ENCODE measurements at regions not wholly inside any gene's neighbourhood (a gene's known extent, or its start where the extent isn't known, plus 50 kb on each side); places are given as distances from the start of the nearest gene placed in this dataset.

- DNase-seq, result no peak
- whole genome bisulfite sequencing, result 81% methylated on average over 11 of the region's 11 CpGs
Observed at GRCh38 chr14:98999901-99000300, 272.1 kb downstream of the BCL11B start.

GRCh38 chr14:99001241-99001640 lies 270.8 kb downstream of the BCL11B start:
- Histone ChIP-seq H3K4me3 (ENCODE audit: low read length) (no peak overlapping the region), H3K4me1 (ENCODE audit: control insufficient read depth, insufficient read depth, low read length) (no peaks in the 10 kb centered on the region), H3K27me3 (ENCODE audit: control insufficient read depth, insufficient read depth) (no peaks in the 10 kb centered on the region), H3K27ac (ENCODE audit: low read length) (no peak overlapping the region), H3K9me3 (ENCODE audit: control insufficient read depth, low read length) (no peaks in the 10 kb centered on the region)
- intact Hi-C loops (cut with DNase I), result no loop called here
- DNase-seq, result no peak
- WGBS, result 61% methylated on average over 7 of the region's 7 CpGs
- no peak for ATAC-seq

More at GRCh38 chr14:98999901-99000300, 272.1 kb downstream of the BCL11B start:
- no peak overlapping the region for H3K4me3 ChIP-seq (ENCODE audit: low read length)
- no peak for ATAC-seq
- intact Hi-C loops (cut with DNase I), result no loop called here
- H3K27ac ChIP-seq (ENCODE audit: low read length), result no peak overlapping the region
- no peaks in the 10 kb centered on the region for H3K4me1 ChIP-seq (ENCODE audit: control insufficient read depth, insufficient read depth, low read length)
- no peaks in the 10 kb centered on the region for H3K27me3 ChIP-seq (ENCODE audit: control insufficient read depth, insufficient read depth)
- H3K9me3 ChIP-seq (ENCODE audit: control insufficient read depth, low read length), result no peaks in the 10 kb centered on the region

- ATAC-seq (no peak), DNase-seq (no peak)
- Histone ChIP-seq H3K27me3 (ENCODE audit: control insufficient read depth, insufficient read depth) (no peaks in the 10 kb centered on the region), H3K4me3 (ENCODE audit: low read length) (no peak overlapping the region), H3K4me1 (ENCODE audit: control insufficient read depth, insufficient read depth, low read length) (no peaks in the 10 kb centered on the region), H3K27ac (ENCODE audit: low read length) (no peak overlapping the region), H3K9me3 (ENCODE audit: control insufficient read depth, low read length) (no peaks in the 10 kb centered on the region)
- intact Hi-C loops (cut with DNase I), result no loop called here
Observed at GRCh38 chr14:99003646-99004045, 268.4 kb downstream of the BCL11B start.

- DNase-seq, result no peak
- H3K4me1 ChIP-seq (ENCODE audit: control insufficient read depth, insufficient read depth, low read length), result no peaks in the 10 kb centered on the region
- 60% methylated on average over 3 of the region's 3 CpGs for WGBS
- intact Hi-C loops (cut with DNase I), result no loop called here
- no peak overlapping the region for H3K4me3 ChIP-seq (ENCODE audit: low read length)
- H3K9me3 ChIP-seq (ENCODE audit: control insufficient read depth, low read length), result no peaks in the 10 kb centered on the region
- no peaks in the 10 kb centered on the region for H3K27me3 ChIP-seq (ENCODE audit: control insufficient read depth, insufficient read depth)
- H3K27ac ChIP-seq (ENCODE audit: low read length), result no peak overlapping the region
- ATAC-seq, result no peak
Observed at GRCh38 chr14:99004112-99004511, 267.9 kb downstream of the BCL11B start.

- no peak overlapping the region for H3K27ac ChIP-seq (ENCODE audit: low read length)
- no peaks in the 10 kb centered on the region for H3K4me1 ChIP-seq (ENCODE audit: control insufficient read depth, insufficient read depth, low read length)
- ATAC-seq, result no peak
- H3K4me3 ChIP-seq (ENCODE audit: low read length), result no peak overlapping the region
- intact Hi-C loops (cut with DNase I), result no loop called here
- WGBS, result 65% methylated on average over 5 of the region's 5 CpGs
- no peaks in the 10 kb centered on the region for H3K27me3 ChIP-seq (ENCODE audit: control insufficient read depth, insufficient read depth)
- no peak for DNase-seq
- H3K9me3 ChIP-seq (ENCODE audit: control insufficient read depth, low read length), result no peaks in the 10 kb centered on the region
Observed at GRCh38 chr14:99006276-99006675, 265.7 kb downstream of the BCL11B start.

- Histone ChIP-seq H3K27ac (ENCODE audit: low read length) (no peak overlapping the region), H3K9me3 (ENCODE audit: control insufficient read depth, low read length) (no peaks in the 10 kb centered on the region), H3K4me1 (ENCODE audit: control insufficient read depth, insufficient read depth, low read length) (no peaks in the 10 kb centered on the region), H3K4me3 (ENCODE audit: low read length) (no peak overlapping the region), H3K27me3 (ENCODE audit: control insufficient read depth, insufficient read depth) (no peaks in the 10 kb centered on the region)
- intact Hi-C loops (cut with DNase I), result no loop called here
- DNase-seq, result no peak
- ATAC-seq, result no peak
- WGBS, result 90% methylated on average over 7 of the region's 7 CpGs
Observed at GRCh38 chr14:99007795-99008194, 264.2 kb downstream of the BCL11B start.

- intact Hi-C loops (cut with DNase I), result no loop called here
- Histone ChIP-seq H3K27me3 (ENCODE audit: control insufficient read depth, insufficient read depth) (no peaks in the 10 kb centered on the region), H3K4me1 (ENCODE audit: control insufficient read depth, insufficient read depth, low read length) (no peaks in the 10 kb centered on the region), H3K9me3 (ENCODE audit: control insufficient read depth, low read length) (no peaks in the 10 kb centered on the region), H3K27ac (ENCODE audit: low read length) (no peak overlapping the region), H3K4me3 (ENCODE audit: low read length) (no peak overlapping the region)
- DNase-seq, result no peak
- ATAC-seq, result no peak
- WGBS, result 85% methylated on average over 6 of the region's 6 CpGs
Observed at GRCh38 chr14:99009871-99010270, 262.1 kb downstream of the BCL11B start.

- WGBS, result 94% methylated on average over 6 of the region's 6 CpGs
- no peaks in the 10 kb centered on the region for H3K4me1 ChIP-seq (ENCODE audit: control insufficient read depth, insufficient read depth, low read length)
- intact Hi-C loops (cut with DNase I), result no loop called here
- no peak for DNase-seq
- no peaks in the 10 kb centered on the region for H3K9me3 ChIP-seq (ENCODE audit: control insufficient read depth, low read length)
- no peaks in the 10 kb centered on the region for H3K27me3 ChIP-seq (ENCODE audit: control insufficient read depth, insufficient read depth)
- no peak overlapping the region for H3K4me3 ChIP-seq (ENCODE audit: low read length)
- no peak for ATAC-seq
- no peak overlapping the region for H3K27ac ChIP-seq (ENCODE audit: low read length)
Observed at GRCh38 chr14:99011385-99011784, 260.6 kb downstream of the BCL11B start.

GRCh38 chr14:99012703-99013102 lies 259.3 kb downstream of the BCL11B start:
- ATAC-seq (no peak), DNase-seq (no peak)
- intact Hi-C loops (cut with DNase I), result no loop called here
- Histone ChIP-seq H3K27me3 (ENCODE audit: control insufficient read depth, insufficient read depth) (no peaks in the 10 kb centered on the region), H3K9me3 (ENCODE audit: control insufficient read depth, low read length) (no peaks in the 10 kb centered on the region), H3K27ac (ENCODE audit: low read length) (no peak overlapping the region), H3K4me3 (ENCODE audit: low read length) (no peak overlapping the region), H3K4me1 (ENCODE audit: control insufficient read depth, insufficient read depth, low read length) (no peaks in the 10 kb centered on the region)
- WGBS, result 81% methylated on average over 12 of the region's 12 CpGs

- ATAC-seq, result no peak
- DNase-seq, result no peak
- intact Hi-C loops (cut with DNase I), result no loop called here
- Histone ChIP-seq H3K4me1 (ENCODE audit: control insufficient read depth, insufficient read depth, low read length) (no peaks in the 10 kb centered on the region), H3K27me3 (ENCODE audit: control insufficient read depth, insufficient read depth) (no peaks in the 10 kb centered on the region), H3K27ac (ENCODE audit: low read length) (no peak overlapping the region), H3K4me3 (ENCODE audit: low read length) (no peak overlapping the region), H3K9me3 (ENCODE audit: control insufficient read depth, low read length) (no peaks in the 10 kb centered on the region)
- 72% methylated on average over 14 of the region's 14 CpGs for WGBS
Observed at GRCh38 chr14:99015833-99016232, 256.2 kb downstream of the BCL11B start.

GRCh38 chr14:99023371-99023770 lies 248.6 kb downstream of the BCL11B start:
- no peaks in the 10 kb centered on the region for H3K4me1 ChIP-seq (ENCODE audit: control insufficient read depth, insufficient read depth, low read length)
- intact Hi-C loops (cut with DNase I), result no loop called here
- ATAC-seq, result no peak

GRCh38 chr14:99024926-99025325 lies 247.1 kb downstream of the BCL11B start:
- H3K4me1 ChIP-seq (ENCODE audit: control insufficient read depth, insufficient read depth, low read length), result no peaks in the 10 kb centered on the region
- no peaks in the 10 kb centered on the region for H3K9me3 ChIP-seq (ENCODE audit: control insufficient read depth, low read length)
- DNase-seq, result no peak
- H3K4me3 ChIP-seq (ENCODE audit: low read length), result no peak overlapping the region
- ATAC-seq, result no peak
- no peaks in the 10 kb centered on the region for H3K27me3 ChIP-seq (ENCODE audit: control insufficient read depth, insufficient read depth)
- WGBS, result 54% methylated on average over 4 of the region's 4 CpGs
- intact Hi-C loops (cut with DNase I), result no loop called here
- no peak overlapping the region for H3K27ac ChIP-seq (ENCODE audit: low read length)

More at GRCh38 chr14:99023371-99023770, 248.6 kb downstream of the BCL11B start:
- DNase-seq, result no peak
- 45% methylated on average over 1 of the region's 1 CpG for WGBS
- H3K27me3 ChIP-seq (ENCODE audit: control insufficient read depth, insufficient read depth), result no peaks in the 10 kb centered on the region
- H3K27ac ChIP-seq (ENCODE audit: low read length), result no peak overlapping the region
- no peaks in the 10 kb centered on the region for H3K9me3 ChIP-seq (ENCODE audit: control insufficient read depth, low read length)
- H3K4me3 ChIP-seq (ENCODE audit: low read length), result no peak overlapping the region
